WTC11 (cell line): ENCODE measurements at regions not wholly inside any gene's neighbourhood (a gene's known extent, or its start where the extent isn't known, plus 50 kb on each side); places are given as distances from the start of the nearest gene placed in this dataset.

Experiments used
- CBFB ChIP-seq: sonication (generic); formaldehyde crosslinking; IDR thresholded peaks from 2 replicates; pipeline ENCODE4 v1.8.1; 2022; ENCODE audit warnings: mild to moderate bottlenecking, low read depth, missing genetic modification reagents
- CREB1 ChIP-seq: sonication (generic); formaldehyde crosslinking; IDR thresholded peaks from 2 replicates; pipeline ENCODE4 v1.8.0; 2023; ENCODE audit warnings: mild to moderate bottlenecking, missing genetic modification reagents
- GABPB1 ChIP-seq: sonication (generic); formaldehyde crosslinking; IDR thresholded peaks from 2 replicates; pipeline ENCODE4 v1.8.1; 2023; ENCODE audit warnings: mild to moderate bottlenecking, missing genetic modification reagents
- IRF2 ChIP-seq: sonication (generic); formaldehyde crosslinking; IDR thresholded peaks from 2 replicates; pipeline ENCODE4 v1.8.0; 2022; ENCODE audit warnings: low read depth, missing genetic modification reagents, borderline replicate concordance
- ZNF232 ChIP-seq: sonication (generic); formaldehyde crosslinking; IDR thresholded peaks from 2 replicates; pipeline ENCODE4 v1.8.0; 2022; ENCODE audit warnings: mild to moderate bottlenecking, missing genetic modification reagents
- ZNF263 ChIP-seq: sonication (generic); formaldehyde crosslinking; IDR thresholded peaks from 2 replicates; pipeline ENCODE4 v1.8.1; 2022; ENCODE audit warnings: low read depth, mild to moderate bottlenecking, moderate library complexity, missing genetic modification reagents
- TF ChIP-seq, protein P1 (sequence below): fragments of 200-600 bp; IDR thresholded peaks from 2 replicates; pipeline ENCODE4 v1.8.0; 2022; ENCODE audit warnings: antibody characterized with exemption
- TF ChIP-seq, protein P2 (sequence below): sonication (generic); formaldehyde crosslinking; IDR thresholded peaks from 2 replicates; pipeline ENCODE4 v1.8.1; 2023; ENCODE audit warnings: mild to moderate bottlenecking, missing genetic modification reagents, moderate library complexity
- TF ChIP-seq, protein P3 (sequence below): sonication (generic); formaldehyde crosslinking; conservative IDR thresholded peaks from 2 replicates; pipeline ENCODE4 v1.8.1; 2022; ENCODE audit warnings: mild to moderate bottlenecking, missing genetic modification reagents
- TF ChIP-seq, protein P4 (sequence below): sonication (generic); formaldehyde crosslinking; IDR thresholded peaks from 2 replicates; pipeline ENCODE4 v1.8.1; 2022; ENCODE audit warnings: low read depth, missing genetic modification reagents, borderline replicate concordance

DNA sequence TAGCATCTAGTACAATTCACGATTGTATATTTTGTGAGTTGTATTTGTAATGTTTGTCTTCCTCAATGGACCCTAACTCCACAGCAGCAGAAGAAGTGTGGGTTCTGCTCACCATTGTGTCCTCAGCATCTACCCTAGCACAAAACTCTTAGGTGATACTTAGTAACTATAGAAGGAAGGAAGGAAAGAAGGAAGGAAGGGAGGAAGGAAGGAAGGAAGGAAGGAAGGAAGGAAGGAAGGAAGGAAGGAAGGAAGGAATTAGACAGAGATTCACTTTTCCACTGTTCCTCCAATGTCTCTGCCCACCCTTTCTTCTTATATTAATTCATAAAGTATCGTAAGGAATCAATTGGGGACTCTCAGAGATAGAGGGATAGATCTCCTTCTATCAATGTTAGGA lies 288.2 kb downstream of the NFIB start:
- TF ChIP-seq IRF2 (CRISPR knock-in tag), result no peak
- TF ChIP-seq, protein P1, sequence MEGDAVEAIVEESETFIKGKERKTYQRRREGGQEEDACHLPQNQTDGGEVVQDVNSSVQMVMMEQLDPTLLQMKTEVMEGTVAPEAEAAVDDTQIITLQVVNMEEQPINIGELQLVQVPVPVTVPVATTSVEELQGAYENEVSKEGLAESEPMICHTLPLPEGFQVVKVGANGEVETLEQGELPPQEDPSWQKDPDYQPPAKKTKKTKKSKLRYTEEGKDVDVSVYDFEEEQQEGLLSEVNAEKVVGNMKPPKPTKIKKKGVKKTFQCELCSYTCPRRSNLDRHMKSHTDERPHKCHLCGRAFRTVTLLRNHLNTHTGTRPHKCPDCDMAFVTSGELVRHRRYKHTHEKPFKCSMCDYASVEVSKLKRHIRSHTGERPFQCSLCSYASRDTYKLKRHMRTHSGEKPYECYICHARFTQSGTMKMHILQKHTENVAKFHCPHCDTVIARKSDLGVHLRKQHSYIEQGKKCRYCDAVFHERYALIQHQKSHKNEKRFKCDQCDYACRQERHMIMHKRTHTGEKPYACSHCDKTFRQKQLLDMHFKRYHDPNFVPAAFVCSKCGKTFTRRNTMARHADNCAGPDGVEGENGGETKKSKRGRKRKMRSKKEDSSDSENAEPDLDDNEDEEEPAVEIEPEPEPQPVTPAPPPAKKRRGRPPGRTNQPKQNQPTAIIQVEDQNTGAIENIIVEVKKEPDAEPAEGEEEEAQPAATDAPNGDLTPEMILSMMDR, result no peak
- TF ChIP-seq, protein P2, sequence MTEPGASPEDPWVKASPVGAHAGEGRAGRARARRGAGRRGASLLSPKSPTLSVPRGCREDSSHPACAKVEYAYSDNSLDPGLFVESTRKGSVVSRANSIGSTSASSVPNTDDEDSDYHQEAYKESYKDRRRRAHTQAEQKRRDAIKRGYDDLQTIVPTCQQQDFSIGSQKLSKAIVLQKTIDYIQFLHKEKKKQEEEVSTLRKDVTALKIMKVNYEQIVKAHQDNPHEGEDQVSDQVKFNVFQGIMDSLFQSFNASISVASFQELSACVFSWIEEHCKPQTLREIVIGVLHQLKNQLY (CRISPR knock-in tag), result no peak
- TF ChIP-seq, protein P3, sequence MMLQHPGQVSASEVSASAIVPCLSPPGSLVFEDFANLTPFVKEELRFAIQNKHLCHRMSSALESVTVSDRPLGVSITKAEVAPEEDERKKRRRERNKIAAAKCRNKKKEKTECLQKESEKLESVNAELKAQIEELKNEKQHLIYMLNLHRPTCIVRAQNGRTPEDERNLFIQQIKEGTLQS (CRISPR knock-in tag), result no peak
- no peak for TF ChIP-seq CBFB (CRISPR knock-in tag)
- TF ChIP-seq GABPB1 (CRISPR knock-in tag), result no peak
- TF ChIP-seq, protein P4, sequence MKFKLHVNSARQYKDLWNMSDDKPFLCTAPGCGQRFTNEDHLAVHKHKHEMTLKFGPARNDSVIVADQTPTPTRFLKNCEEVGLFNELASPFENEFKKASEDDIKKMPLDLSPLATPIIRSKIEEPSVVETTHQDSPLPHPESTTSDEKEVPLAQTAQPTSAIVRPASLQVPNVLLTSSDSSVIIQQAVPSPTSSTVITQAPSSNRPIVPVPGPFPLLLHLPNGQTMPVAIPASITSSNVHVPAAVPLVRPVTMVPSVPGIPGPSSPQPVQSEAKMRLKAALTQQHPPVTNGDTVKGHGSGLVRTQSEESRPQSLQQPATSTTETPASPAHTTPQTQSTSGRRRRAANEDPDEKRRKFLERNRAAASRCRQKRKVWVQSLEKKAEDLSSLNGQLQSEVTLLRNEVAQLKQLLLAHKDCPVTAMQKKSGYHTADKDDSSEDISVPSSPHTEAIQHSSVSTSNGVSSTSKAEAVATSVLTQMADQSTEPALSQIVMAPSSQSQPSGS (CRISPR knock-in tag), result no peak
- no peak for TF ChIP-seq ZNF263 (CRISPR knock-in tag)
- no peak for TF ChIP-seq CREB1 (CRISPR knock-in tag)
- TF ChIP-seq ZNF232, result no peak
